ENCODE measurements at regions not wholly inside any gene's neighbourhood (a gene's known extent, or its start where the extent isn't known, plus 50 kb on each side); places are given as distances from the start of the nearest gene placed in this dataset.

GRCh38 chr4:125951261-125951887 is 636.6 kb downstream of the FAT4 start:
- peak; percentile 43 for DNase-seq (ENCODE audit: low spot score)

- no peak for DNase-seq (ENCODE audit: low spot score)
Observed at GRCh38 chr4:125952631-125953030, 637.9 kb downstream of the FAT4 start.

- no peak for DNase-seq (ENCODE audit: low spot score)
Observed at GRCh38 chr4:125956276-125956675, 641.5 kb downstream of the FAT4 start.

- DNase-seq (ENCODE audit: low spot score), result no peak
Observed at GRCh38 chr4:125958519-125958918, 643.8 kb downstream of the FAT4 start.

- DNase-seq (ENCODE audit: low spot score), result no peak
Observed at GRCh38 chr4:125961626-125962025, 646.9 kb downstream of the FAT4 start.

GRCh38 chr4:125975861-125976397 is 661.2 kb downstream of the FAT4 start:
- no peak for DNase-seq (ENCODE audit: low spot score)

- no peak for DNase-seq (ENCODE audit: low spot score)
Observed at GRCh38 chr4:125979950-125980349, 665.2 kb downstream of the FAT4 start.

GRCh38 chr4:125983168-125983567 is 668.4 kb downstream of the FAT4 start:
- DNase-seq (ENCODE audit: low spot score), result no peak

- no peak for DNase-seq (ENCODE audit: low spot score)
Observed at GRCh38 chr4:125985856-125986255, 671.1 kb downstream of the FAT4 start.

GRCh38 chr4:125986307-125986706 is 671.6 kb downstream of the FAT4 start:
- DNase-seq (ENCODE audit: low spot score), result no peak

GRCh38 chr4:125988464-125988863 is 673.7 kb downstream of the FAT4 start:
- no peak for DNase-seq (ENCODE audit: low spot score)

GRCh38 chr4:125991398-125991797 is 676.6 kb downstream of the FAT4 start:
- no peak for DNase-seq (ENCODE audit: low spot score)

- no peak for DNase-seq (ENCODE audit: low spot score)
Observed at GRCh38 chr4:125992891-125993290, 678.1 kb downstream of the FAT4 start.

GRCh38 chr4:125994024-125994423 is 679.3 kb downstream of the FAT4 start:
- no peak for DNase-seq (ENCODE audit: low spot score)

- no peak for DNase-seq (ENCODE audit: low spot score)
Observed at GRCh38 chr4:125994430-125994829, 679.7 kb downstream of the FAT4 start.

- peak; percentile 45 for DNase-seq (ENCODE audit: low spot score)
Observed at GRCh38 chr4:126004941-126005340, 690.2 kb downstream of the FAT4 start.

- no peak for DNase-seq (ENCODE audit: low spot score)
Observed at GRCh38 chr4:126007142-126007541, 692.4 kb downstream of the FAT4 start.

- DNase-seq (ENCODE audit: low spot score), result no peak
Observed at GRCh38 chr4:126012691-126013290, 698.0 kb downstream of the FAT4 start.

GRCh38 chr4:126018274-126018673 is 703.5 kb downstream of the FAT4 start:
- DNase-seq (ENCODE audit: low spot score), result no peak

- DNase-seq (ENCODE audit: low spot score), result peak; percentile 14
Observed at GRCh38 chr4:126023896-126024295, 709.1 kb downstream of the FAT4 start.

GRCh38 chr4:126027601-126028000 is 712.8 kb downstream of the FAT4 start:
- no peak for DNase-seq (ENCODE audit: low spot score)

- DNase-seq (ENCODE audit: low spot score), result no peak
Observed at GRCh38 chr4:126028876-126029275, 714.1 kb downstream of the FAT4 start.

- DNase-seq (ENCODE audit: low spot score), result no peak
Observed at GRCh38 chr4:126037231-126037630, 722.5 kb downstream of the FAT4 start.

All from AG08395 (cell line).